ENCODE measurements at regions not wholly inside any gene's neighbourhood (a gene's known extent, or its start where the extent isn't known, plus 50 kb on each side); places are given as distances from the start of the nearest gene placed in this dataset.

GRCh38 chr13:65584126-65584525 lies 1646.0 kb downstream of the PCDH9 start:
- TF ChIP-seq CTCF (conservative IDR thresholded peaks at IDR 0.05; ENCODE audit: low read length) (no peak), EZH2phosphoT487 (IDR thresholded peaks at IDR 0.05; ENCODE audit: borderline replicate concordance) (no peak)

All from Loucy (cell line).